ENCODE measurements at regions not wholly inside any gene's neighbourhood (a gene's known extent, or its start where the extent isn't known, plus 50 kb on each side); places are given as distances from the start of the nearest gene placed in this dataset.

- Histone ChIP-seq H3K4me3 (ENCODE audit: insufficient read depth, low read length) (no peak overlapping the region), H3K27me3 (ENCODE audit: insufficient read depth, low read length) (no peaks in the 10 kb centered on the region), H3K9me3 (ENCODE audit: low read depth, low read length) (no peaks in the 10 kb centered on the region), H3K4me2 (ENCODE audit: insufficient read depth, low read length) (no peak overlapping the region), H4K20me1 (ENCODE audit: insufficient read depth, low read length) (no peaks in the 10 kb centered on the region), H3K79me2 (ENCODE audit: insufficient read depth, low read length) (no peaks in the 10 kb centered on the region), H3K36me3 (ENCODE audit: insufficient read depth, low read length) (no peaks in the 10 kb centered on the region), H2AFZ (ENCODE audit: low read length) (no peak overlapping the region), H3K27ac (ENCODE audit: low read depth, low read length) (no peak overlapping the region), H3K4me1 (ENCODE audit: insufficient read depth, low read length) (peaks cover 11% of the 10 kb centered on the region)
- no peak for TF ChIP-seq CTCF (IDR thresholded peaks at IDR 0.05; ENCODE audit: extremely low read depth, low read depth, low read length)
- no peak for DNase-seq (ENCODE audit: insufficient read length, low spot score, missing footprints)
Observed at GRCh38 chr21:38166173-38166535, 90.6 kb upstream of the KCNJ15 start.

- H3K36me3 ChIP-seq (ENCODE audit: insufficient read depth, low read length), result no peaks in the 10 kb centered on the region
- peaks cover 23% of the 10 kb centered on the region for H3K4me1 ChIP-seq (ENCODE audit: insufficient read depth, low read length)
- H3K4me2 ChIP-seq (ENCODE audit: insufficient read depth, low read length), result no peak overlapping the region
- H3K9me3 ChIP-seq (ENCODE audit: low read depth, low read length), result no peaks in the 10 kb centered on the region
- no peak overlapping the region for H2AFZ ChIP-seq (ENCODE audit: low read length)
- TF ChIP-seq CTCF (IDR thresholded peaks at IDR 0.05; ENCODE audit: extremely low read depth, low read depth, low read length), result no peak
- no peak overlapping the region for H3K27ac ChIP-seq (ENCODE audit: low read depth, low read length)
- DNase-seq (ENCODE audit: insufficient read length, low spot score, missing footprints), result no peak
- H3K79me2 ChIP-seq (ENCODE audit: insufficient read depth, low read length), result no peaks in the 10 kb centered on the region
- H3K4me3 ChIP-seq (ENCODE audit: insufficient read depth, low read length), result no peak overlapping the region
- no peaks in the 10 kb centered on the region for H3K27me3 ChIP-seq (ENCODE audit: insufficient read depth, low read length)
- H4K20me1 ChIP-seq (ENCODE audit: insufficient read depth, low read length), result no peaks in the 10 kb centered on the region
Observed at GRCh38 chr21:38167345-38167744, 89.4 kb upstream of the KCNJ15 start.

GRCh38 chr21:38170283-38170682 lies 86.5 kb upstream of the KCNJ15 start:
- peak; percentile 38 for DNase-seq (ENCODE audit: insufficient read length, low spot score, missing footprints)
- Histone ChIP-seq H3K4me2 (ENCODE audit: insufficient read depth, low read length) (no peak overlapping the region), H3K79me2 (ENCODE audit: insufficient read depth, low read length) (no peaks in the 10 kb centered on the region), H3K27ac (ENCODE audit: low read depth, low read length) (peak overlapping the region; percentile 72), H3K27me3 (ENCODE audit: insufficient read depth, low read length) (no peaks in the 10 kb centered on the region), H4K20me1 (ENCODE audit: insufficient read depth, low read length) (no peaks in the 10 kb centered on the region), H3K4me1 (ENCODE audit: insufficient read depth, low read length) (peaks cover 24% of the 10 kb centered on the region), H3K36me3 (ENCODE audit: insufficient read depth, low read length) (no peaks in the 10 kb centered on the region), H2AFZ (ENCODE audit: low read length) (peak overlapping the region; percentile 42), H3K4me3 (ENCODE audit: insufficient read depth, low read length) (no peak overlapping the region), H3K9me3 (ENCODE audit: low read depth, low read length) (no peaks in the 10 kb centered on the region)
- TF ChIP-seq CTCF (IDR thresholded peaks at IDR 0.05; ENCODE audit: extremely low read depth, low read depth, low read length), result peak; percentile 66

GRCh38 chr21:38170704-38171682 lies 85.8 kb upstream of the KCNJ15 start:
- no peak overlapping the region for H3K4me3 ChIP-seq (ENCODE audit: insufficient read depth, low read length)
- no peaks in the 10 kb centered on the region for H4K20me1 ChIP-seq (ENCODE audit: insufficient read depth, low read length)
- H2AFZ ChIP-seq (ENCODE audit: low read length), result peak overlapping the region; percentile 42
- peak overlapping the region; percentile 72 for H3K27ac ChIP-seq (ENCODE audit: low read depth, low read length)
- TF ChIP-seq CTCF (IDR thresholded peaks at IDR 0.05; ENCODE audit: extremely low read depth, low read depth, low read length), result peak; percentile 24
- peaks cover 24% of the 10 kb centered on the region for H3K4me1 ChIP-seq (ENCODE audit: insufficient read depth, low read length)
- H3K27me3 ChIP-seq (ENCODE audit: insufficient read depth, low read length), result no peaks in the 10 kb centered on the region
- no peaks in the 10 kb centered on the region for H3K9me3 ChIP-seq (ENCODE audit: low read depth, low read length)
- H3K4me2 ChIP-seq (ENCODE audit: insufficient read depth, low read length), result peak overlapping the region; percentile 55
- DNase-seq (ENCODE audit: insufficient read length, low spot score, missing footprints), result no peak
- H3K36me3 ChIP-seq (ENCODE audit: insufficient read depth, low read length), result no peaks in the 10 kb centered on the region
- H3K79me2 ChIP-seq (ENCODE audit: insufficient read depth, low read length), result no peaks in the 10 kb centered on the region
